Fibroblast of mammary gland (primary cell): ENCODE measurements at regions not wholly inside any gene's neighbourhood (a gene's known extent, or its start where the extent isn't known, plus 50 kb on each side); places are given as distances from the start of the nearest gene placed in this dataset.

ENCODE experiments used
- DNase-seq: peaks from one replicate; pipeline ENCODE4 v3.0.0-alpha.2; 2010; ENCODE audit warnings: low read depth
- H3K4me3 ChIP-seq: 2 replicates; pipeline ENCODE4 v1.5.1; 2011; ENCODE audit warnings: low read depth, mild to moderate bottlenecking, low read length, moderate library complexity; ENCODE audit not compliant: control insufficient read depth
- TF ChIP-seq, protein P1 (sequence below): conservative IDR thresholded peaks from 2 replicates; pipeline ENCODE4 v1.5.1; 2011; ENCODE audit warnings: low read depth, low read length, inconsistent platforms; ENCODE audit not compliant: control insufficient read depth, insufficient read depth

DNA sequence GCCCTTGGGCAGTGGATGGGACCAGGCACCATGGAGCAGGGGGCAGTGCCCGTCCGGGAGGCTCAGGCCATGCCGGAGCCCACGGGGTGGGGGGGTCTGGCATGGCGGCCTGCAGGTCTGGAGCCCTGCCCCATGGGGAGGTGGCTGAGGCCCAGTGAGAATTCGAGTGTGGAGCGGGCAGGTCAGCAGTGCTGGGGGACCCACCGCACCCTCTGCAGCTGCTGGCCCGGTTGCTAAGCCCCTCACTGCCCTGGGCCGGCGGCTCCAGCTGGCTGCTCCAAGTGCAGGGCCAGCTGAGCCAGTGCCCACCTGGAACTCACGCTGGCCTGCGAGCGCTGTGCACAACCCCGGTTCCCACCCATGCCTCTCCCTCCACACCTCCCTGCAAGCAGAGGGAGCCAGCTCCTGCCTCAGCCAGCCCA, 1157.9 kb upstream of the ADGRL3 start:
- H3K4me3 ChIP-seq: no peak overlapping the region
- DNase-seq: no peak
- TF ChIP-seq, protein P1, sequence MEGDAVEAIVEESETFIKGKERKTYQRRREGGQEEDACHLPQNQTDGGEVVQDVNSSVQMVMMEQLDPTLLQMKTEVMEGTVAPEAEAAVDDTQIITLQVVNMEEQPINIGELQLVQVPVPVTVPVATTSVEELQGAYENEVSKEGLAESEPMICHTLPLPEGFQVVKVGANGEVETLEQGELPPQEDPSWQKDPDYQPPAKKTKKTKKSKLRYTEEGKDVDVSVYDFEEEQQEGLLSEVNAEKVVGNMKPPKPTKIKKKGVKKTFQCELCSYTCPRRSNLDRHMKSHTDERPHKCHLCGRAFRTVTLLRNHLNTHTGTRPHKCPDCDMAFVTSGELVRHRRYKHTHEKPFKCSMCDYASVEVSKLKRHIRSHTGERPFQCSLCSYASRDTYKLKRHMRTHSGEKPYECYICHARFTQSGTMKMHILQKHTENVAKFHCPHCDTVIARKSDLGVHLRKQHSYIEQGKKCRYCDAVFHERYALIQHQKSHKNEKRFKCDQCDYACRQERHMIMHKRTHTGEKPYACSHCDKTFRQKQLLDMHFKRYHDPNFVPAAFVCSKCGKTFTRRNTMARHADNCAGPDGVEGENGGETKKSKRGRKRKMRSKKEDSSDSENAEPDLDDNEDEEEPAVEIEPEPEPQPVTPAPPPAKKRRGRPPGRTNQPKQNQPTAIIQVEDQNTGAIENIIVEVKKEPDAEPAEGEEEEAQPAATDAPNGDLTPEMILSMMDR: no peak

DNA sequence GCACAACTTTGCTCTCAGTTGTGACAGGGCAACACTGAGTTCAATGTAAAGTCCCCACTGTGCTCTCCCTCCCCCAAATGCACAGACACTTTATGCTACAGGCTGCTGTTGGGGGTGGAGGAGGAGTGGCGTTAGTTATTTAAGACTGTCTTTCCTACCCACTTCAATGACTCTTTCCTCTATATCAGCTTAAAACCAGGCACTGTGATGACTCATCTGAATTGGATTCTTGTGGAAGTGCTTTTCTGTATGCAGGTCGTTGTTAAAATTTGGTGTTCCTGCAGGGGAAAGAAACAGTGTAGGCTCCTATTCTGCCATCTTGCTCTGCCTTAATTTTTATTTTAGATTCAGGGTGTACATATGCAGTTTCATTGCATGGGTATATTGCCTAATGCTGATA, 1157.2 kb upstream of the ADGRL3 start:
- TF ChIP-seq, protein P1: no peak
- no peak for DNase-seq
- no peak overlapping the region for H3K4me3 ChIP-seq

DNA sequence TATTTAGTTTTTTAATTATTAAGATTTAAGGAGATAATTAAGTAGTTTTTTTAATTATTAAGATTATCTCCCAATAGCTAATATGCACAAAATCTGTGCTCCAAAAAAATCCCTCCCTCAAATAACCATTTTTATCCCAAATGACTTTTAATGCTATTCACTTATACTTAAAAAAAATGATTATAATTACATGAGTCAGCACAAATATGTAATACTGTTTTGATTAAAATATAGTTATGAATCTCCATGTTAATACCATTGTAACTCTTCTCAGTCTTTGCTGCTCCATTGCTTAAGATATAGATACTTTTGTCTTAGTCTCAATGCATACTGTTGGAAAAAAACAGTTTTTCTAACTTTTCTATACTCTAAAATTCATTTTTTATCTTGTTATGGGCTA, 1121.1 kb upstream of the ADGRL3 start:
- TF ChIP-seq, protein P1: no peak
- DNase-seq: no peak
- H3K4me3 ChIP-seq: no peak overlapping the region

DNA sequence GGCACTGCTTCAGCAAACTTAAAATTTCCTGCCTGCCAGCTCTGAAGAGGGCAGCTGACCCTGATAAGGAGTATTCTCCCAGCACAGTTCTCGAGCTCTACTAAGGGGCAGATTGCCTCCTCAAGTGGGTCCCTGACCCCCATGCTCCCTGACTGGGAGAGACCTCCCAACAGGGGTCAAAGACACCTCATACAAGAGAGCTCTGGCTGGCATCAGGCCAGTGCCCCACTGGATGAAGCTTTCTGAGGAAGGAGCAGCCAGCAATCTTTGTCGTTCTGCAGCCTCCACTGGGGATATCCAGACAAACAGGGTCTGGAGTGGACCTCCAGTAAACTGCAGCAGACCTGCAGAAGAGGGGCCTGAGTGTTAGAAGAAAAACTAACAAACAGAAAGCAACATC, 1118.3 kb upstream of the ADGRL3 start:
- TF ChIP-seq, protein P1: no peak
- no peak for DNase-seq
- no peak overlapping the region for H3K4me3 ChIP-seq

DNA sequence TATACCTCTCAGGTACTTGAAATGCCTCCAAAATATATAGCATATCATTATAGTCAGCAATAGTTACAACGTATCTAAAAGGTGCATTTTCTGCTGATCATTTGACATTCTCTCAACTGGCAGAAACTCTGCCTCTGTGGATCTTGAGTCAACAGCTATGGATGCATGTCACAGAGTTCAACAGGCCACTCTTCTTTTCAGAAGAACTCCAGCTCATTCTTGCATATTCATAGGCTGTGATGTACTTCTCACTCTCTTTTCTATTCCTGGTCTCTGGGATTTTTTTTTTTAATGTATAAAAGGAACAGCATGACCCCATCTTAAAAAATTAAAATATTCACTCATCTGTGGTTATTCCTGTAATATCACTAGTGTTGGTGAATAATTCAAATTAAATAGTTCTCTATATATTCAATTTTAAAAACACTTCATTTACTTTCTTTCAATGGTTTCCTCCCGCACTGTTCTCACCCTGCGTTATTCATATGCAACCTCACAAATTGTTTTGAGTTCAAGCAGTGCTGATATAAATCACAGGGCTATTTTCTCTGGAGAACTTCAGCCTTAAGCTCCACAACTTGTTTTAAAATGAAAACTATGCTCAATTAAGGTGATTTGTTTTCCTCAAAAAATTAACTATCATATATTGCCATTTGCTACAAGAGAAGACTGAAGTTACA, 1111.2 kb upstream of the ADGRL3 start:
- no peak for DNase-seq
- TF ChIP-seq, protein P1: no peak

DNA sequence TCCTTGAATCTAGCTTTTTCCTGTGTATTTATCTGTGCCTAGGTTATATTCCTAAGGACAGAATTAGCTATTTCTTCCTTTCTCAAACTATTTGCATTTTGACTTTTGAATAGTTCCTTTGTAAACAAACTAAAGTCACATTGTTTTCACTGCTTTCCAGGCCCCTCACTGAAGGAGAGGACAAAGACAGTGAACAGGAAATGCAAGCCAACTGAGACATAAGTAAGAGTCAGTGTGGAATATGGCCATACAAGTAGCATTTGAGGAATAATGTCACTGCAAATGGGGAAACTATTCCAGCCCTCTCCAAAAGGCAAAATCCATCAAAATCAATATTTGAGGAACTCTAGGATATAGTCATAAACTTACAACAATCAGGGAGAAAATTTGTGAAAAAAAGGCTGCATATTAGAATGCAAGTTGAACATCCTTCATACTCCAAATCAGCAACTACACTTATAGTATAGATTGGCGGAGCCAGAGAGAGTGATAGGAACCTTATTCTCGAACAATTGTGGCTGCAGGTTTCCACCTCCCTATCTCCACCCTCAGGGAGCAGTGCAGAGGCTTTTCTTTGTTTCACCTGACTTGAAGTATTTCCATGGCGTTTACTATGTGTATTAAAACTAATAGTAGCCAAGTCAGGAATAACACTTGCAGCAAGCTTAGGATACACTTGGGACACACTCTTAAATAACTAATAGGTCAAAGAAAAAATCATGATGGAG, 1110.4 kb upstream of the ADGRL3 start:
- no peak for DNase-seq
- TF ChIP-seq, protein P1: no peak
- H3K4me3 ChIP-seq: no peak overlapping the region

More for the DNA sequence above, 1111.2 kb upstream of the ADGRL3 start:
- no peak overlapping the region for H3K4me3 ChIP-seq
